ENCODE measurements at regions not wholly inside any gene's neighbourhood (a gene's known extent, or its start where the extent isn't known, plus 50 kb on each side); places are given as distances from the start of the nearest gene placed in this dataset.

GRCh38 chr14:42732005-42732404 is 1125.3 kb downstream of the LRFN5 start:
- Histone ChIP-seq H3K36me3 (no peaks in the 10 kb centered on the region), H3K4me3 (no peak overlapping the region), H3K27ac (no peak overlapping the region), H3K27me3 (no peaks in the 10 kb centered on the region), H3K4me1 (no peaks in the 10 kb centered on the region), H3K9me3 (no peaks in the 10 kb centered on the region)
- in situ Hi-C loops (cut with MboI; ENCODE audit: low pct_ligation_motif_present in 1 of 4, low pct_unique_long_range_greater_than_20kb in 1 of 4, low sequenced_read_pairs in 3 of 4) = no loop called here
- intact Hi-C loops (cut with DNase I; ENCODE audit: low total_unique reads) = no loop called here
- DNase-seq = no peak
- TF ChIP-seq EP300 (IDR thresholded peaks at IDR 0.05; ENCODE audit: low read depth) (no peak), POLR2A (IDR thresholded peaks at IDR 0.05) (no peak)

GRCh38 chr14:42731480-42731879 is 1124.8 kb downstream of the LRFN5 start:
- Histone ChIP-seq H3K9me3 (no peaks in the 10 kb centered on the region), H3K4me3 (no peak overlapping the region), H3K4me1 (no peaks in the 10 kb centered on the region), H3K27me3 (no peaks in the 10 kb centered on the region), H3K36me3 (no peaks in the 10 kb centered on the region), H3K27ac (no peak overlapping the region)
- in situ Hi-C loops (cut with MboI; ENCODE audit: low pct_ligation_motif_present in 1 of 4, low pct_unique_long_range_greater_than_20kb in 1 of 4, low sequenced_read_pairs in 3 of 4) = no loop called here
- intact Hi-C loops (cut with DNase I; ENCODE audit: low total_unique reads) = no loop called here
- WGBS, 2 donors (ENCODE audit: low coverage in 1 of 2) = 83 to 88% methylated on average over 2 of the region's 2 CpGs
- no peak for DNase-seq
- no peak for TF ChIP-seq POLR2AphosphoS5 (IDR thresholded peaks at IDR 0.05)
- no peak for TF ChIP-seq CTCF (IDR thresholded peaks at IDR 0.05)
- no peak for TF ChIP-seq POLR2A (IDR thresholded peaks at IDR 0.05)

GRCh38 chr14:42729681-42730080 is 1123.0 kb downstream of the LRFN5 start:
- Histone ChIP-seq H3K27ac (no peak overlapping the region), H3K4me3 (no peak overlapping the region), H3K4me1 (no peaks in the 10 kb centered on the region), H3K36me3 (no peaks in the 10 kb centered on the region), H3K27me3 (no peaks in the 10 kb centered on the region), H3K9me3 (no peaks in the 10 kb centered on the region)
- TF ChIP-seq EP300 (IDR thresholded peaks at IDR 0.05; ENCODE audit: low read depth) (no peak), POLR2AphosphoS5 (IDR thresholded peaks at IDR 0.05) (no peak), CTCF (IDR thresholded peaks at IDR 0.05) (no peak), POLR2A (IDR thresholded peaks at IDR 0.05) (no peak)
- 68 to 69% methylated on average over 2 of the region's 2 CpGs for WGBS, 2 donors (ENCODE audit: low coverage in 1 of 2)
- in situ Hi-C loops (cut with MboI; ENCODE audit: low pct_ligation_motif_present in 1 of 4, low pct_unique_long_range_greater_than_20kb in 1 of 4, low sequenced_read_pairs in 3 of 4) (no loop called here), intact Hi-C loops (cut with DNase I; ENCODE audit: low total_unique reads) (no loop called here)
- DNase-seq = no peak

- no peaks in the 10 kb centered on the region for H3K27me3 ChIP-seq
- no peak overlapping the region for H3K27ac ChIP-seq
- H3K4me1 ChIP-seq = no peaks in the 10 kb centered on the region
- no peak for DNase-seq
- TF ChIP-seq POLR2A (IDR thresholded peaks at IDR 0.05) = no peak
- TF ChIP-seq EP300 (IDR thresholded peaks at IDR 0.05; ENCODE audit: low read depth) = no peak
- no peak for TF ChIP-seq CTCF (IDR thresholded peaks at IDR 0.05)
- TF ChIP-seq POLR2AphosphoS5 (IDR thresholded peaks at IDR 0.05) = no peak
- H3K9me3 ChIP-seq = no peaks in the 10 kb centered on the region
- in situ Hi-C loops (cut with MboI; ENCODE audit: low pct_ligation_motif_present in 1 of 4, low pct_unique_long_range_greater_than_20kb in 1 of 4, low sequenced_read_pairs in 3 of 4) (no loop called here), intact Hi-C loops (cut with DNase I; ENCODE audit: low total_unique reads) (no loop called here)
- 33 to 55% methylated on average over 1 of the region's 1 CpG for WGBS, 2 donors (ENCODE audit: low coverage in 1 of 2)
- H3K4me3 ChIP-seq = no peak overlapping the region
- H3K36me3 ChIP-seq = no peaks in the 10 kb centered on the region
Measured at GRCh38 chr14:42719391-42719790, 1112.7 kb downstream of the LRFN5 start.

- H3K27me3 ChIP-seq = no peaks in the 10 kb centered on the region
- no peaks in the 10 kb centered on the region for H3K9me3 ChIP-seq
- 77 to 83% methylated on average over 2 of the region's 2 CpGs for WGBS, 2 donors (ENCODE audit: low coverage in 1 of 2)
- H3K4me3 ChIP-seq = no peak overlapping the region
- H3K36me3 ChIP-seq = no peaks in the 10 kb centered on the region
- intact Hi-C loops (cut with DNase I; ENCODE audit: low total_unique reads) = no loop called here
- no peaks in the 10 kb centered on the region for H3K4me1 ChIP-seq
- H3K27ac ChIP-seq = no peak overlapping the region
- no peak for TF ChIP-seq POLR2AphosphoS5 (IDR thresholded peaks at IDR 0.05)
- TF ChIP-seq POLR2A (IDR thresholded peaks at IDR 0.05) = no peak
- TF ChIP-seq EP300 (IDR thresholded peaks at IDR 0.05; ENCODE audit: low read depth) = no peak
- TF ChIP-seq CTCF (IDR thresholded peaks at IDR 0.05) = no peak
- no peak for DNase-seq
- in situ Hi-C loops (cut with MboI; ENCODE audit: low pct_ligation_motif_present in 1 of 4, low pct_unique_long_range_greater_than_20kb in 1 of 4, low sequenced_read_pairs in 3 of 4) = no loop called here
Measured at GRCh38 chr14:42715316-42715715, 1108.6 kb downstream of the LRFN5 start.
